Right lobe of liver (tissue), 4 donors: ENCODE measurements at regions not wholly inside any gene's neighbourhood (a gene's known extent, or its start where the extent isn't known, plus 50 kb on each side); places are given as distances from the start of the nearest gene placed in this dataset.

ENCODE experiments used
- CTCF ChIP-seq, 4 donors: fragments of 200-600 bp in 3 of 4; fragments of 450-650 bp in 1 of 4; IDR thresholded peaks; one replicate each; pipeline versions ENCODE4 v1.5.1 to v1.8.0; 2016 to 2022; ENCODE audit warnings: antibody characterized with exemption in 4 of 4, mild to moderate bottlenecking in 2 of 4
- POLR2A ChIP-seq: fragments of 450-650 bp; IDR thresholded peaks from one replicate; pipeline ENCODE4 v1.6.1; 2017; ENCODE audit warnings: antibody characterized with exemption, mild to moderate bottlenecking
- donor health status: DM: no; HTN: no; CAD: no.
- donor health status: DM: no; HTN: no; CAD: no.
- donor health status: DM: no; HTN: yes; CAD: no.

GRCh38 chr16:63289834-63290460, 1253.7 kb upstream of the CDH8 start:
- TF ChIP-seq CTCF (IDR thresholded peaks at IDR 0.05) (peak; percentile 59 to 82 (median 72)), POLR2A (no peak)
